ENCODE measurements at regions not wholly inside any gene's neighbourhood (a gene's known extent, or its start where the extent isn't known, plus 50 kb on each side); places are given as distances from the start of the nearest gene placed in this dataset.

- TF ChIP-seq POLR2A (IDR thresholded peaks at IDR 0.05) (no peak), CTCF (IDR thresholded peaks at IDR 0.05) (no peak)
Observed at GRCh38 chrX:64739792-64740378, 236.4 kb downstream of the ZC4H2 start.

Data from Peyer's patch (tissue), 4 donors.